ENCODE measurements at regions not wholly inside any gene's neighbourhood (a gene's known extent, or its start where the extent isn't known, plus 50 kb on each side); places are given as distances from the start of the nearest gene placed in this dataset.

GRCh38 chr18:50460716-50461115 lies 85.9 kb downstream of the SKA1 start:
- H3K9me3 Mint-ChIP-seq, result peaks cover 0 to 3% (median 0%) of the 10 kb centered on the region in 7 donors
- no peaks in the 10 kb centered on the region for H3K36me3 Mint-ChIP-seq
- no peak overlapping the region for H3K27ac Mint-ChIP-seq
- DNase-seq (no peak), ATAC-seq (ENCODE audit: low read depth in 2 of 2) (no peak)
- H3K27me3 Mint-ChIP-seq, result peaks cover 4 to 23% (median 9%) of the 10 kb centered on the region in 3 donors
- no peaks in the 10 kb centered on the region for H3K4me1 Mint-ChIP-seq
- H3K4me3 Mint-ChIP-seq, result no peak overlapping the region

- peaks cover 0 to 3% (median 0%) of the 10 kb centered on the region in 7 donors for H3K9me3 Mint-ChIP-seq
- H3K4me3 Mint-ChIP-seq, result no peak overlapping the region
These were observed 86.4 kb downstream of the SKA1 start for GRCh38 chr18:50461251-50461650.

GRCh38 chr18:50465211-50466153 lies 90.6 kb downstream of the SKA1 start:
- Mint-ChIP-seq H3K4me3 (no peak overlapping the region), H3K27ac (no peak overlapping the region), H3K4me1 (no peaks in the 10 kb centered on the region), H3K36me3 (no peaks in the 10 kb centered on the region), H3K9me3 (peaks cover 0 to 2% (median 0%) of the 10 kb centered on the region in 7 donors), H3K27me3 (peaks cover 6 to 10% (median 9%) of the 10 kb centered on the region in 3 donors)
- no peak for ATAC-seq (ENCODE audit: low read depth in 2 of 2)
- no peak for DNase-seq

More at GRCh38 chr18:50461251-50461650, 86.4 kb downstream of the SKA1 start:
- no peak overlapping the region for H3K27ac Mint-ChIP-seq
- H3K27me3 Mint-ChIP-seq, result peaks cover 4 to 19% (median 9%) of the 10 kb centered on the region in 3 donors
- no peaks in the 10 kb centered on the region for H3K4me1 Mint-ChIP-seq
- ATAC-seq (ENCODE audit: low read depth in 2 of 2), result no peak
- no peaks in the 10 kb centered on the region for H3K36me3 Mint-ChIP-seq
- DNase-seq, result no peak

- H3K4me3 Mint-ChIP-seq, result no peak overlapping the region
- H3K4me1 Mint-ChIP-seq, result no peaks in the 10 kb centered on the region
- no peaks in the 10 kb centered on the region for H3K36me3 Mint-ChIP-seq
- H3K27ac Mint-ChIP-seq, result no peak overlapping the region
- peaks cover 0 to 2% (median 0%) of the 10 kb centered on the region in 7 donors for H3K9me3 Mint-ChIP-seq
- peaks cover 6 to 18% (median 9%) of the 10 kb centered on the region in 3 donors for H3K27me3 Mint-ChIP-seq
- DNase-seq, result no peak
- no peak for ATAC-seq (ENCODE audit: low read depth in 2 of 2)
These were observed 91.8 kb downstream of the SKA1 start for GRCh38 chr18:50466634-50467033.

GRCh38 chr18:50468807-50469206 lies 91.1 kb upstream of the MAPK4 start:
- H3K9me3 Mint-ChIP-seq, result peaks cover 0 to 2% (median 0%) of the 10 kb centered on the region in 7 donors
- no peak for DNase-seq
- H3K27me3 Mint-ChIP-seq, result peaks cover 0 to 18% (median 14%) of the 10 kb centered on the region in 3 donors
- H3K36me3 Mint-ChIP-seq, result no peaks in the 10 kb centered on the region
- H3K4me3 Mint-ChIP-seq, result no peak overlapping the region
- H3K4me1 Mint-ChIP-seq, result no peaks in the 10 kb centered on the region
- no peak for ATAC-seq (ENCODE audit: low read depth in 2 of 2)
- H3K27ac Mint-ChIP-seq, result no peak overlapping the region

GRCh38 chr18:50469380-50469781 lies 90.5 kb upstream of the MAPK4 start:
- DNase-seq (no peak), ATAC-seq (ENCODE audit: low read depth in 2 of 2) (no peak)
- Mint-ChIP-seq H3K36me3 (no peaks in the 10 kb centered on the region), H3K27me3 (peaks cover 5 to 21% (median 14%) of the 10 kb centered on the region in 3 donors), H3K4me3 (peak overlapping the region in 1 of 8 donors; percentile 69), H3K4me1 (no peaks in the 10 kb centered on the region), H3K9me3 (peaks cover 0 to 2% (median 0%) of the 10 kb centered on the region in 7 donors), H3K27ac (no peak overlapping the region)

GRCh38 chr18:50472941-50473340 lies 86.9 kb upstream of the MAPK4 start:
- Mint-ChIP-seq H3K4me3 (no peak overlapping the region), H3K27ac (no peak overlapping the region), H3K9me3 (no peaks in the 10 kb centered on the region), H3K4me1 (no peaks in the 10 kb centered on the region), H3K36me3 (no peaks in the 10 kb centered on the region), H3K27me3 (peaks cover 10 to 29% (median 17%) of the 10 kb centered on the region in 3 donors)
- no peak for DNase-seq
- ATAC-seq (ENCODE audit: low read depth in 2 of 2), result no peak

GRCh38 chr18:50473881-50474280 lies 86.0 kb upstream of the MAPK4 start:
- ATAC-seq (ENCODE audit: low read depth in 2 of 2) (no peak), DNase-seq (no peak)
- H3K4me1 Mint-ChIP-seq, result no peaks in the 10 kb centered on the region
- H3K9me3 Mint-ChIP-seq, result no peaks in the 10 kb centered on the region
- peaks cover 9 to 38% (median 17%) of the 10 kb centered on the region in 3 donors for H3K27me3 Mint-ChIP-seq
- H3K4me3 Mint-ChIP-seq, result no peak overlapping the region
- no peak overlapping the region for H3K27ac Mint-ChIP-seq
- no peaks in the 10 kb centered on the region for H3K36me3 Mint-ChIP-seq

- H3K4me3 Mint-ChIP-seq, result no peak overlapping the region
- no peaks in the 10 kb centered on the region for H3K4me1 Mint-ChIP-seq
- no peaks in the 10 kb centered on the region for H3K36me3 Mint-ChIP-seq
These were observed 84.2 kb upstream of the MAPK4 start for GRCh38 chr18:50475538-50476193.

GRCh38 chr18:50492097-50492496 lies 67.8 kb upstream of the MAPK4 start:
- Mint-ChIP-seq H3K36me3 (no peaks in the 10 kb centered on the region), H3K4me3 (no peak overlapping the region), H3K9me3 (peaks cover 0 to 26% (median 9%) of the 10 kb centered on the region in 7 donors), H3K27me3 (peaks cover 5 to 8% (median 7%) of the 10 kb centered on the region in 3 donors), H3K4me1 (no peaks in the 10 kb centered on the region), H3K27ac (no peak overlapping the region)
- DNase-seq (no peak), ATAC-seq (ENCODE audit: low read depth in 2 of 2) (no peak)

More at GRCh38 chr18:50475538-50476193, 84.2 kb upstream of the MAPK4 start:
- no peak for ATAC-seq (ENCODE audit: low read depth in 2 of 2)
- DNase-seq, result no peak
- Mint-ChIP-seq H3K9me3 (no peaks in the 10 kb centered on the region), H3K27ac (no peak overlapping the region), H3K27me3 (peaks cover 9 to 33% (median 17%) of the 10 kb centered on the region in 3 donors)

- H3K27ac Mint-ChIP-seq, result no peak overlapping the region
- peaks cover 3 to 28% (median 7%) of the 10 kb centered on the region in 7 donors for H3K9me3 Mint-ChIP-seq
- no peaks in the 10 kb centered on the region for H3K4me1 Mint-ChIP-seq
- H3K36me3 Mint-ChIP-seq, result no peaks in the 10 kb centered on the region
- no peak for DNase-seq
- ATAC-seq (ENCODE audit: low read depth in 2 of 2), result no peak
- H3K4me3 Mint-ChIP-seq, result no peak overlapping the region
- H3K27me3 Mint-ChIP-seq, result peaks cover 8 to 12% (median 9%) of the 10 kb centered on the region in 3 donors
These were observed 65.3 kb upstream of the MAPK4 start for GRCh38 chr18:50494569-50494968.

GRCh38 chr18:50506362-50506761 lies 53.5 kb upstream of the MAPK4 start:
- DNase-seq, result no peak
- H3K9me3 Mint-ChIP-seq, result peaks cover 0 to 15% (median 5%) of the 10 kb centered on the region in 7 donors
- no peak overlapping the region for H3K27ac Mint-ChIP-seq
- H3K4me1 Mint-ChIP-seq, result no peaks in the 10 kb centered on the region
- peaks cover 33 to 39% (median 34%) of the 10 kb centered on the region in 3 donors for H3K27me3 Mint-ChIP-seq
- no peak overlapping the region for H3K4me3 Mint-ChIP-seq
- no peaks in the 10 kb centered on the region for H3K36me3 Mint-ChIP-seq
- ATAC-seq (ENCODE audit: low read depth in 2 of 2), result no peak

- H3K27ac Mint-ChIP-seq, result no peak overlapping the region
- H3K9me3 Mint-ChIP-seq, result peaks cover 0 to 15% (median 5%) of the 10 kb centered on the region in 7 donors
- no peak overlapping the region for H3K4me3 Mint-ChIP-seq
- no peak for ATAC-seq (ENCODE audit: low read depth in 2 of 2)
- peaks cover 32 to 43% (median 35%) of the 10 kb centered on the region in 3 donors for H3K27me3 Mint-ChIP-seq
- H3K36me3 Mint-ChIP-seq, result no peaks in the 10 kb centered on the region
- peak; percentile 1 for DNase-seq
- no peaks in the 10 kb centered on the region for H3K4me1 Mint-ChIP-seq
These were observed 52.7 kb upstream of the MAPK4 start for GRCh38 chr18:50507120-50507590.

Measured in naive B cell (primary cell).